Activated naive CD4-positive, alpha-beta T cell treated with anti-CD3 and anti-CD28 coated beads, Interleukin-2, amount 50 U/mL, for 24 hours (primary cell): ENCODE measurements at regions not wholly inside any gene's neighbourhood (a gene's known extent, or its start where the extent isn't known, plus 50 kb on each side); places are given as distances from the start of the nearest gene placed in this dataset.

ENCODE experiments used
- H3K27ac Mint-ChIP-seq: one replicate; pipeline ENCODE4 v1.8.0; 2021; ENCODE audit warnings: mild to moderate bottlenecking, mixed read lengths
- H3K27me3 Mint-ChIP-seq: one replicate; pipeline ENCODE4 v1.8.0; 2021; ENCODE audit warnings: mixed read lengths
- H3K36me3 Mint-ChIP-seq: one replicate; pipeline ENCODE4 v1.8.0; 2021; ENCODE audit warnings: mixed read lengths
- H3K4me1 Mint-ChIP-seq: one replicate; pipeline ENCODE4 v1.8.0; 2021; ENCODE audit warnings: mixed read lengths
- H3K4me3 Mint-ChIP-seq: one replicate; pipeline ENCODE4 v1.8.0; 2021; ENCODE audit warnings: mild to moderate bottlenecking, mixed read lengths
- H3K9me3 Mint-ChIP-seq: one replicate; pipeline ENCODE4 v1.8.0; 2021; ENCODE audit warnings: mixed read lengths

GRCh38 chr10:111222961-111223360 is 146.1 kb downstream of the ADRA2A start:
- Mint-ChIP-seq H3K27me3 (peaks cover 38% of the 10 kb centered on the region), H3K4me1 (no peaks in the 10 kb centered on the region), H3K9me3 (peaks cover 9% of the 10 kb centered on the region), H3K27ac (no peak overlapping the region), H3K4me3 (no peak overlapping the region), H3K36me3 (no peaks in the 10 kb centered on the region)

- Mint-ChIP-seq H3K4me1 (no peaks in the 10 kb centered on the region), H3K36me3 (no peaks in the 10 kb centered on the region), H3K27ac (no peak overlapping the region), H3K4me3 (no peak overlapping the region), H3K27me3 (peaks cover 23% of the 10 kb centered on the region), H3K9me3 (no peaks in the 10 kb centered on the region)
Observed at GRCh38 chr10:111231779-111232178, 154.9 kb downstream of the ADRA2A start.

GRCh38 chr10:111233439-111233838 is 156.6 kb downstream of the ADRA2A start:
- no peaks in the 10 kb centered on the region for H3K36me3 Mint-ChIP-seq
- peaks cover 19% of the 10 kb centered on the region for H3K27me3 Mint-ChIP-seq

GRCh38 chr10:111234234-111234913 is 157.5 kb downstream of the ADRA2A start:
- H3K27me3 Mint-ChIP-seq = peaks cover 14% of the 10 kb centered on the region
- no peak overlapping the region for H3K4me3 Mint-ChIP-seq
- no peak overlapping the region for H3K27ac Mint-ChIP-seq
- no peaks in the 10 kb centered on the region for H3K9me3 Mint-ChIP-seq
- H3K4me1 Mint-ChIP-seq = no peaks in the 10 kb centered on the region
- no peaks in the 10 kb centered on the region for H3K36me3 Mint-ChIP-seq

More at GRCh38 chr10:111233439-111233838, 156.6 kb downstream of the ADRA2A start:
- H3K4me1 Mint-ChIP-seq = no peaks in the 10 kb centered on the region
- H3K27ac Mint-ChIP-seq = no peak overlapping the region
- H3K4me3 Mint-ChIP-seq = no peak overlapping the region
- no peaks in the 10 kb centered on the region for H3K9me3 Mint-ChIP-seq

- Mint-ChIP-seq H3K27me3 (peaks cover 16% of the 10 kb centered on the region), H3K4me3 (no peak overlapping the region), H3K27ac (no peak overlapping the region), H3K36me3 (no peaks in the 10 kb centered on the region), H3K4me1 (no peaks in the 10 kb centered on the region), H3K9me3 (no peaks in the 10 kb centered on the region)
Observed at GRCh38 chr10:111234914-111235302, 158.1 kb downstream of the ADRA2A start.

- Mint-ChIP-seq H3K9me3 (no peaks in the 10 kb centered on the region), H3K4me1 (no peaks in the 10 kb centered on the region), H3K4me3 (no peak overlapping the region), H3K27me3 (peaks cover 2% of the 10 kb centered on the region), H3K27ac (no peak overlapping the region), H3K36me3 (no peaks in the 10 kb centered on the region)
Observed at GRCh38 chr10:111240348-111240747, 163.5 kb downstream of the ADRA2A start.

- Mint-ChIP-seq H3K4me1 (no peaks in the 10 kb centered on the region), H3K36me3 (no peaks in the 10 kb centered on the region), H3K27ac (no peak overlapping the region), H3K4me3 (no peak overlapping the region), H3K27me3 (peaks cover 7% of the 10 kb centered on the region), H3K9me3 (no peaks in the 10 kb centered on the region)
Observed at GRCh38 chr10:111243126-111243525, 166.3 kb downstream of the ADRA2A start.

- H3K9me3 Mint-ChIP-seq = no peaks in the 10 kb centered on the region
- no peaks in the 10 kb centered on the region for H3K36me3 Mint-ChIP-seq
- H3K4me1 Mint-ChIP-seq = no peaks in the 10 kb centered on the region
- no peak overlapping the region for H3K27ac Mint-ChIP-seq
- peaks cover 14% of the 10 kb centered on the region for H3K27me3 Mint-ChIP-seq
- H3K4me3 Mint-ChIP-seq = no peak overlapping the region
Observed at GRCh38 chr10:111246136-111246535, 169.3 kb downstream of the ADRA2A start.

- Mint-ChIP-seq H3K27ac (no peak overlapping the region), H3K4me1 (no peaks in the 10 kb centered on the region), H3K27me3 (peaks cover 18% of the 10 kb centered on the region), H3K36me3 (no peaks in the 10 kb centered on the region), H3K4me3 (no peak overlapping the region), H3K9me3 (no peaks in the 10 kb centered on the region)
Observed at GRCh38 chr10:111246814-111247452, 170.1 kb downstream of the ADRA2A start.

GRCh38 chr10:111247781-111248389 is 171.1 kb downstream of the ADRA2A start:
- Mint-ChIP-seq H3K27me3 (peaks cover 19% of the 10 kb centered on the region), H3K4me1 (no peaks in the 10 kb centered on the region), H3K4me3 (no peak overlapping the region), H3K27ac (no peak overlapping the region), H3K9me3 (no peaks in the 10 kb centered on the region), H3K36me3 (no peaks in the 10 kb centered on the region)

GRCh38 chr10:111249925-111250324 is 173.1 kb downstream of the ADRA2A start:
- Mint-ChIP-seq H3K4me1 (no peaks in the 10 kb centered on the region), H3K27me3 (peaks cover 19% of the 10 kb centered on the region), H3K4me3 (no peak overlapping the region), H3K27ac (no peak overlapping the region), H3K36me3 (no peaks in the 10 kb centered on the region), H3K9me3 (no peaks in the 10 kb centered on the region)

GRCh38 chr10:111261081-111261615 is 184.3 kb downstream of the ADRA2A start:
- Mint-ChIP-seq H3K27ac (no peak overlapping the region), H3K9me3 (peaks cover 4% of the 10 kb centered on the region)

GRCh38 chr10:111265341-111265740 is 188.5 kb downstream of the ADRA2A start:
- Mint-ChIP-seq H3K4me1 (no peaks in the 10 kb centered on the region), H3K9me3 (no peaks in the 10 kb centered on the region)

More at GRCh38 chr10:111261081-111261615, 184.3 kb downstream of the ADRA2A start:
- peaks cover 26% of the 10 kb centered on the region for H3K27me3 Mint-ChIP-seq
- no peaks in the 10 kb centered on the region for H3K36me3 Mint-ChIP-seq
- no peak overlapping the region for H3K4me3 Mint-ChIP-seq
- H3K4me1 Mint-ChIP-seq = no peaks in the 10 kb centered on the region

GRCh38 chr10:111266165-111266564 is 189.3 kb downstream of the ADRA2A start:
- H3K27me3 Mint-ChIP-seq = peaks cover 29% of the 10 kb centered on the region
- no peaks in the 10 kb centered on the region for H3K9me3 Mint-ChIP-seq
- H3K4me1 Mint-ChIP-seq = no peaks in the 10 kb centered on the region
- H3K27ac Mint-ChIP-seq = no peak overlapping the region
- no peak overlapping the region for H3K4me3 Mint-ChIP-seq
- no peaks in the 10 kb centered on the region for H3K36me3 Mint-ChIP-seq

More at GRCh38 chr10:111265341-111265740, 188.5 kb downstream of the ADRA2A start:
- no peaks in the 10 kb centered on the region for H3K36me3 Mint-ChIP-seq
- H3K27ac Mint-ChIP-seq = no peak overlapping the region
- peaks cover 29% of the 10 kb centered on the region for H3K27me3 Mint-ChIP-seq
- H3K4me3 Mint-ChIP-seq = no peak overlapping the region

- Mint-ChIP-seq H3K4me3 (no peak overlapping the region), H3K36me3 (no peaks in the 10 kb centered on the region), H3K27ac (no peak overlapping the region), H3K4me1 (no peaks in the 10 kb centered on the region), H3K27me3 (peaks cover 25% of the 10 kb centered on the region), H3K9me3 (no peaks in the 10 kb centered on the region)
Observed at GRCh38 chr10:111267673-111268072, 190.8 kb downstream of the ADRA2A start.

- peaks cover 30% of the 10 kb centered on the region for H3K27me3 Mint-ChIP-seq
- no peaks in the 10 kb centered on the region for H3K9me3 Mint-ChIP-seq
- H3K4me1 Mint-ChIP-seq = no peaks in the 10 kb centered on the region
- H3K27ac Mint-ChIP-seq = no peak overlapping the region
- H3K36me3 Mint-ChIP-seq = no peaks in the 10 kb centered on the region
- no peak overlapping the region for H3K4me3 Mint-ChIP-seq
Observed at GRCh38 chr10:111273235-111273634, 196.4 kb downstream of the ADRA2A start.
